ENCODE measurements at regions not wholly inside any gene's neighbourhood (a gene's known extent, or its start where the extent isn't known, plus 50 kb on each side); places are given as distances from the start of the nearest gene placed in this dataset.

DNA sequence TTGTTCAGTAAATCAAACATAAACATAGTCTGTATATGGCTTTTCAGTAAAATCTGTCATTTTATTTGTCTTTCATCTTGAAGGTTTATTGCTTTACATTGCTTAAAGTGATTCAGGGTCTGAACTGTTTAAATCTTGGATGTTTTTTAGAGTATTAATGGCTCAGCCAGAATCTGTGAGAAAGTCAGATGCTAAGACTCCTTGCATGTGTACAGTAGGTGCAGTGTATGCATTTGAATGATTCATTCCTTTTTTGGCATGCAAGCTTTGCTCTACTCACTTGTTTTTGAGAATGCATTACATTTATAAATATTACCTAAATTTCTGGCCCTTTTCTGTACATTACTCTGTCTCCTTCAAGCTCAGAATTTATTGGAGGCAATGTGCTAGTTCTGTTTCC lies 271.0 kb upstream of the RIOK2 start:
- in situ Hi-C loops (cut with MboI; ENCODE audit: low pct_unique_long_range_greater_than_20kb, low sequenced_read_pairs, unreplicated experiment) = no loop called here
- TF ChIP-seq, protein P1, sequence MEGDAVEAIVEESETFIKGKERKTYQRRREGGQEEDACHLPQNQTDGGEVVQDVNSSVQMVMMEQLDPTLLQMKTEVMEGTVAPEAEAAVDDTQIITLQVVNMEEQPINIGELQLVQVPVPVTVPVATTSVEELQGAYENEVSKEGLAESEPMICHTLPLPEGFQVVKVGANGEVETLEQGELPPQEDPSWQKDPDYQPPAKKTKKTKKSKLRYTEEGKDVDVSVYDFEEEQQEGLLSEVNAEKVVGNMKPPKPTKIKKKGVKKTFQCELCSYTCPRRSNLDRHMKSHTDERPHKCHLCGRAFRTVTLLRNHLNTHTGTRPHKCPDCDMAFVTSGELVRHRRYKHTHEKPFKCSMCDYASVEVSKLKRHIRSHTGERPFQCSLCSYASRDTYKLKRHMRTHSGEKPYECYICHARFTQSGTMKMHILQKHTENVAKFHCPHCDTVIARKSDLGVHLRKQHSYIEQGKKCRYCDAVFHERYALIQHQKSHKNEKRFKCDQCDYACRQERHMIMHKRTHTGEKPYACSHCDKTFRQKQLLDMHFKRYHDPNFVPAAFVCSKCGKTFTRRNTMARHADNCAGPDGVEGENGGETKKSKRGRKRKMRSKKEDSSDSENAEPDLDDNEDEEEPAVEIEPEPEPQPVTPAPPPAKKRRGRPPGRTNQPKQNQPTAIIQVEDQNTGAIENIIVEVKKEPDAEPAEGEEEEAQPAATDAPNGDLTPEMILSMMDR (IDR thresholded peaks at IDR 0.05; ENCODE audit: extremely low read depth, insufficient read depth, missing control alignments) = no peak
- DNase-seq (ENCODE audit: low spot score) = no peak

DNA sequence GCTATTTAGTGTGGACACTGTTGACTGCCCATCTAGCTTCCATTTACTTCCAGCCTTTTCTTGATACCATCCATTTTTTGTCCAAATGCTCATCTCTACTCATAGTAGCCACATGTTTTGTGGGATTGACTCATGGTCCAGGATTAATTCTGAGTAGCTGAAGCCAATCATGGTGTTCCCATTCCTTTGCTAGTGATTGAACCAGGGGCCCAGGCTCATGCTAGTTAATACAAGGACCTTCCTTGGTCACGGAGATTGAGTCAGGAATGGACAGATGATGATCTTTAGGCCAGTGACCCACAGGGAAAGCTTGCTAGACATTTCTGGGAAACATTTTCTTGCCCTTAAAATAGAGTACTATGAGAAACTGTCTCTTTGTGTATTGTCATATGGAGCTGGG lies 272.9 kb upstream of the RIOK2 start:
- no peak for DNase-seq (ENCODE audit: low spot score)
- TF ChIP-seq, protein P1 (IDR thresholded peaks at IDR 0.05; ENCODE audit: extremely low read depth, insufficient read depth, missing control alignments) = no peak
- in situ Hi-C loops (cut with MboI; ENCODE audit: low pct_unique_long_range_greater_than_20kb, low sequenced_read_pairs, unreplicated experiment) = no loop called here

DNA sequence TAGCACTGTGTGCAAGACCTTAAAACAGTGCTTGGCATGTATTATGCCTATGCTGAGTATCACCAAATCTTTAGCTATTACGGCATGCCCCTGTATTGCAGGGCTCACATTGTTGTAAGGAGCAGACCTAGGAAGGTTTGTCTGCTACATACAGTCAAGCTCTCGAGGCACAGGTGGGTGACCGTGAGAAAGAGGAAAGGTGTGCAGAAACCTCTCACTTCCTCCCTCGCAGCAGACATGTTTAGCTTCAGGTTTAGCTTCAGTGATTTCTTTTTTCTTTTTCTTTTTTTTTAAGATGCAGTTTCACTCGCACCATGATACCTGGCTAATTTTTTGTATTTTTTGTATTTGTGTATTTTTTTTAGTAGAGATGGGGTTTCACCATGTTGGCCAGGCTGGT lies 275.8 kb upstream of the RIOK2 start:
- in situ Hi-C loops (cut with MboI; ENCODE audit: low pct_unique_long_range_greater_than_20kb, low sequenced_read_pairs, unreplicated experiment) = no loop called here
- DNase-seq (ENCODE audit: low spot score) = no peak

DNA sequence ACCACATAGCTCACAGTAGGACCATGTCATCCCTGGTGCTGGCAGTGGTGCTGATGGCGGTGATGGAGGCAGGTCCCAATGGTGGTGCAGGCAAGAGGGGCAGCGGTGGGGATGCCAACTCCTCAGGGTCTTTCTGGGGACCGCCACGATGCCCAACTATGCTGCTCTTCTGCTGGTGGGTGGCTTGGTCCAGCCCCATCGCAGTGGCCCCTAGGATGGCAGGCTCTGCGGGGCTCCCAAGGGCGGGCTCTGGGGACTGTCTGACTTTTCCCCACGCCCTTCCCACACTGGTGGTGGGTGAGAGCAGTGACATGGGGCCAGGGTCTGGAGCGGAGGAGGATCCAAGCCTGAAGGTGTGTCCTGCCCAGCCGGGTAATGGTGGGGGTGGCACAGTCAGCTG lies 288.9 kb upstream of the RIOK2 start:
- in situ Hi-C loops (cut with MboI; ENCODE audit: low pct_unique_long_range_greater_than_20kb, low sequenced_read_pairs, unreplicated experiment) = no loop called here
- DNase-seq (ENCODE audit: low spot score) = no peak
- TF ChIP-seq, protein P1 (IDR thresholded peaks at IDR 0.05; ENCODE audit: extremely low read depth, insufficient read depth, missing control alignments) = no peak

More for the DNA sequence above, 275.8 kb upstream of the RIOK2 start:
- TF ChIP-seq, protein P1 (IDR thresholded peaks at IDR 0.05; ENCODE audit: extremely low read depth, insufficient read depth, missing control alignments) = no peak

DNA sequence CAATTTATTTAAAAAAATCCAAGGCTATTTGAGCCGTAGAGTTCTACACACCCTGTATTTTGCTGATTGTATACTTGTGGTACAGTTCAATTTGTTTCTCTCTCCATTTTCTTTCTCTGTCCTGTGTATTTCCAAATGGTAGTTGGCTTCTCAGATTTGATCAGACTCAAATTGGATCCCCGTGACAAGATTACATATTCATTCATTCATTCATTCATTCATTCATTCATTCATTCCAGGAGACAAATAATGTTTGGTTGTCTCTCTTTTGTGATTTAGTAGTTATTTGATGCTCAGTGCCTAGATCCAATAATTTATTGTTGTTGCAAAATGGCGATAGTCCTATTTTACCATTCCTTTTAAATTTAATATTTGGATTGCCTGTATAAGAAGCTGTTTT lies 292.8 kb upstream of the RIOK2 start:
- DNase-seq (ENCODE audit: low spot score) = no peak
- TF ChIP-seq, protein P1 (IDR thresholded peaks at IDR 0.05; ENCODE audit: extremely low read depth, insufficient read depth, missing control alignments) = no peak
- in situ Hi-C loops (cut with MboI; ENCODE audit: low pct_unique_long_range_greater_than_20kb, low sequenced_read_pairs, unreplicated experiment) = no loop called here

DNA sequence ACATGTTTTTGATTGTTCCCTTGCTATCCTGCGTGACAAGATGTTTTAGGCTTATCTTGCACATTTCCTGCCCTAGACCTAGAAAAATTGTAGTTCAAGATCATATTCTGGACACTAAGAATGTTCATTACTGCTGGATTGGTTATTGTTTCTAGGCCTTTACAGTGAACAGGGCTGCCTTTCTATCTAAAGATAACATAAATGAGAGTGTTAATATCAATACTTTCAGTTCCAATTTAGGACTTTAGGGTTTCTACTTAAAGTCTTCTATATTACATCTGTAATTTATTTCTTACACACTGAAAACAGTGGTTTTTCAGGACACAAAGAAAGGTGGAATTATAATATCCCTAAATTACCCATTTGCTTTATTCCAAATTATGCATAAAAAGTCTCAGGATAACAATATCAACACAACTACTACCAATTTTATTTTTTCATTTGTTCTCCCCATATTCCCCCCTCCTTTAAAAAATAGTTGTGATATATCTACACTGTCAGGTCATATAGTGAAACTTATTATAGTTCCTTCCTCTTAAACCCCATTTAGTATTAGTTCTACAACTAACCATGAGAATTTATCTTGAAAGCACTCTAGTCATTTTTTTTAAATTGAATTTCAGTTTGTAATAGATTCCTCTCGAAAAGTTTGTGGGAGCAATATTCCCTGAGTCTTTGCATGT lies 293.9 kb upstream of the RIOK2 start:
- in situ Hi-C loops (cut with MboI; ENCODE audit: low pct_unique_long_range_greater_than_20kb, low sequenced_read_pairs, unreplicated experiment) = no loop called here
- TF ChIP-seq, protein P1 (IDR thresholded peaks at IDR 0.05; ENCODE audit: extremely low read depth, insufficient read depth, missing control alignments) = no peak
- peak; percentile 15 for DNase-seq (ENCODE audit: low spot score)

Data from GM13977 (cell line).